ENCODE measurements at regions not wholly inside any gene's neighbourhood (a gene's known extent, or its start where the extent isn't known, plus 50 kb on each side); places are given as distances from the start of the nearest gene placed in this dataset.

DNA sequence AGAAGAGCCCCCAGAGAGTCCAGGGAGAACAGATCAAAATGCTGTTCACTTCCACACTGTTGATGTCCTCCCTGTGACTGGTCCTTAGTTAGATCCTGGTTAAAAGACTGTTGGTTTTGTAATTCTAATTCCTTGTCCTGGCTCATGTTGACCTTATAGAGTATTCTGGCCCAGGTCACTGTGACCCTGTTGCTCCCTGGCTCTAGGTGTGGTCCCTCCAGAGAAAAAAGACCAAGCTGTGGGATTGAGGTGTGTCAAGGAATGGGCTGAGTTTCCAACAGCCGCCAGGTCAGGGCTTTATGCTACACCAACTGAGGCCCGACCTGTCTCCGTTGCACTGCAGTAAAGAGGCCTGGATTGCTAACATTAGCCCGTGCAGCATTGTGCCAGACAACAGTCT lies 241.0 kb upstream of the MSX2 start:
- 92% methylated on average over 4 of the region's 4 CpGs; no CpG with 5 or more reads in 1 of the 2 donors for WGBS, 2 donors (ENCODE audit: low coverage in 1 of 2)
- no peaks in the 10 kb centered on the region for H3K36me3 ChIP-seq
- peaks cover 34% of the 10 kb centered on the region for H3K27me3 ChIP-seq
- peaks cover 0 to 43% (median 0%) of the 10 kb centered on the region in 3 donors for H3K9me3 ChIP-seq
- no peaks in the 10 kb centered on the region for H3K4me1 ChIP-seq
- ATAC-seq, result no peak
- no peak overlapping the region for H3K27ac ChIP-seq
- H3K4me3 ChIP-seq, result no peak overlapping the region
- TF ChIP-seq EP300 (IDR thresholded peaks at IDR 0.05) (no peak), POLR2A (IDR thresholded peaks at IDR 0.05) (no peak), POLR2AphosphoS5 (IDR thresholded peaks at IDR 0.05) (no peak), CTCF (IDR thresholded peaks at IDR 0.05) (no peak)

DNA sequence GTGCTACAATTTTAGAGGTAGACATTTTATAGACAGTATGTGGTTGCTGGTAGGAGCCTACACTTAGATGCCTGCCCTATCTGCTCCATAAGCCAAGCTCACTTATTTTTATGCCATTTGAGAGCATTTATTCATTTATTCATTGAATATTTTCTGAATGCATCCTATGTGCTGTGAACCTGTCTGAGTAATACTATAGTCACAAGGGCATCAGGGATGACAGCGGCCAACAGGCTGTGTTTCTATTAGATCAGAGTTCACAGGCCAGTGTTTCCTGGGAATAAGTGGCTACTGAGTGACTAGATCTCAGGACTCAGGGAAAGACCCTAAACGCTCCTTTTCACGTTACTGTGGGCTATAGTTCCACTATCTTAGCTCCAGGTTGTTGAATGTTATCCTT lies 235.2 kb upstream of the MSX2 start:
- TF ChIP-seq CTCF (IDR thresholded peaks at IDR 0.05) (no peak), POLR2A (IDR thresholded peaks at IDR 0.05) (no peak), POLR2AphosphoS5 (IDR thresholded peaks at IDR 0.05) (no peak), EP300 (IDR thresholded peaks at IDR 0.05) (no peak)
- Histone ChIP-seq H3K9me3 (peaks cover 0 to 15% (median 0%) of the 10 kb centered on the region in 3 donors), H3K4me1 (no peaks in the 10 kb centered on the region), H3K27me3 (peaks cover 7% of the 10 kb centered on the region), H3K36me3 (no peaks in the 10 kb centered on the region), H3K4me3 (no peak overlapping the region), H3K27ac (no peak overlapping the region)
- 69 to 90% methylated on average over 3 of the region's 3 CpGs for WGBS, 2 donors (ENCODE audit: low coverage in 1 of 2)
- ATAC-seq, result no peak

- WGBS, 2 donors (ENCODE audit: low coverage in 1 of 2), result 76% methylated on average over 6 of the region's 9 CpGs; no CpG with 5 or more reads in 1 of the 2 donors
- H3K4me3 ChIP-seq, result no peak overlapping the region
- H3K27ac ChIP-seq, result no peak overlapping the region
- TF ChIP-seq POLR2AphosphoS5 (IDR thresholded peaks at IDR 0.05), result no peak
- no peak for TF ChIP-seq EP300 (IDR thresholded peaks at IDR 0.05)
- no peak for TF ChIP-seq CTCF (IDR thresholded peaks at IDR 0.05)
- TF ChIP-seq POLR2A (IDR thresholded peaks at IDR 0.05), result no peak
- peaks cover 0 to 10% (median 0%) of the 10 kb centered on the region in 3 donors for H3K9me3 ChIP-seq
- peaks cover 3% of the 10 kb centered on the region for H3K27me3 ChIP-seq
- no peaks in the 10 kb centered on the region for H3K4me1 ChIP-seq
- H3K36me3 ChIP-seq, result no peaks in the 10 kb centered on the region
- ATAC-seq, result no peak
Measured at GRCh38 chr5:174489920-174490597, 234.3 kb upstream of the MSX2 start.

GRCh38 chr5:174490728-174491127 lies 233.7 kb upstream of the MSX2 start:
- H3K36me3 ChIP-seq, result no peaks in the 10 kb centered on the region
- no peak overlapping the region for H3K27ac ChIP-seq
- TF ChIP-seq POLR2A (IDR thresholded peaks at IDR 0.05) (no peak), POLR2AphosphoS5 (IDR thresholded peaks at IDR 0.05) (no peak), EP300 (IDR thresholded peaks at IDR 0.05) (no peak), CTCF (IDR thresholded peaks at IDR 0.05) (no peak)
- H3K4me1 ChIP-seq, result no peaks in the 10 kb centered on the region
- ATAC-seq, result no peak
- H3K9me3 ChIP-seq, result peaks cover 0 to 10% (median 0%) of the 10 kb centered on the region in 3 donors
- peaks cover 3% of the 10 kb centered on the region for H3K27me3 ChIP-seq
- no peak overlapping the region for H3K4me3 ChIP-seq
- WGBS, 2 donors (ENCODE audit: low coverage in 1 of 2), result 47 to 54% methylated on average over 4 of the region's 4 CpGs

DNA sequence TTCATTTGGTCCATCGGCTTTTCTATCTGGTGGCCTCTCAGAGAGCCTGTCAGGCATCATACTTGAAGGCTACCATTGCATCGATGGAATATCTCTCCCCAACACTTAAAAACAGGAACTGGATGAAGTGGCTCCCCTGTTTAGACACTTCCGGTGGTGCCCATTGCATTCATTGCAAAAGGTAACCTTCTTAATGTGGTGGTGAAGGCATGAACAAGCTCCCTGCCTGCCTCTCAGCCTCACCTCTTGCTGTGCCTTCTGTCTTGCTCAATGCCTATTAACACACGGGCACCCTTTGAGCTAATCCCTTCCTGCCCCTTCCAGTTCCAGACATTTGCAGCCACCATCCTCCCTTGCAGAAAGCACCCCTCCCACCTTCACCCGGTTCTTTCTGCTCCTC lies 233.1 kb upstream of the MSX2 start:
- no peak for ATAC-seq
- no peak overlapping the region for H3K27ac ChIP-seq
- peaks cover 3% of the 10 kb centered on the region for H3K27me3 ChIP-seq
- H3K36me3 ChIP-seq, result no peaks in the 10 kb centered on the region
- H3K4me1 ChIP-seq, result no peaks in the 10 kb centered on the region
- WGBS, 2 donors (ENCODE audit: low coverage in 1 of 2), result 53 to 76% methylated on average over 4 to 5 of the region's 5 CpGs
- TF ChIP-seq POLR2A (IDR thresholded peaks at IDR 0.05), result no peak
- no peak for TF ChIP-seq EP300 (IDR thresholded peaks at IDR 0.05)
- TF ChIP-seq POLR2AphosphoS5 (IDR thresholded peaks at IDR 0.05), result no peak
- no peak for TF ChIP-seq CTCF (IDR thresholded peaks at IDR 0.05)
- no peak overlapping the region for H3K4me3 ChIP-seq
- peaks cover 0 to 7% (median 0%) of the 10 kb centered on the region in 3 donors for H3K9me3 ChIP-seq

All from gastroesophageal sphincter (tissue), 4 donors.